ENCODE measurements at regions not wholly inside any gene's neighbourhood (a gene's known extent, or its start where the extent isn't known, plus 50 kb on each side); places are given as distances from the start of the nearest gene placed in this dataset.

- H3K4me3 ChIP-seq, result no peak overlapping the region
- no peaks in the 10 kb centered on the region for H3K27me3 ChIP-seq
- intact Hi-C loops (cut with DNase I), result no loop called here
- H3K4me1 ChIP-seq (ENCODE audit: insufficient read depth), result no peaks in the 10 kb centered on the region
- no peak for TF ChIP-seq EP300 (IDR thresholded peaks at IDR 0.05)
- TF ChIP-seq, protein P1, sequence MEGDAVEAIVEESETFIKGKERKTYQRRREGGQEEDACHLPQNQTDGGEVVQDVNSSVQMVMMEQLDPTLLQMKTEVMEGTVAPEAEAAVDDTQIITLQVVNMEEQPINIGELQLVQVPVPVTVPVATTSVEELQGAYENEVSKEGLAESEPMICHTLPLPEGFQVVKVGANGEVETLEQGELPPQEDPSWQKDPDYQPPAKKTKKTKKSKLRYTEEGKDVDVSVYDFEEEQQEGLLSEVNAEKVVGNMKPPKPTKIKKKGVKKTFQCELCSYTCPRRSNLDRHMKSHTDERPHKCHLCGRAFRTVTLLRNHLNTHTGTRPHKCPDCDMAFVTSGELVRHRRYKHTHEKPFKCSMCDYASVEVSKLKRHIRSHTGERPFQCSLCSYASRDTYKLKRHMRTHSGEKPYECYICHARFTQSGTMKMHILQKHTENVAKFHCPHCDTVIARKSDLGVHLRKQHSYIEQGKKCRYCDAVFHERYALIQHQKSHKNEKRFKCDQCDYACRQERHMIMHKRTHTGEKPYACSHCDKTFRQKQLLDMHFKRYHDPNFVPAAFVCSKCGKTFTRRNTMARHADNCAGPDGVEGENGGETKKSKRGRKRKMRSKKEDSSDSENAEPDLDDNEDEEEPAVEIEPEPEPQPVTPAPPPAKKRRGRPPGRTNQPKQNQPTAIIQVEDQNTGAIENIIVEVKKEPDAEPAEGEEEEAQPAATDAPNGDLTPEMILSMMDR (IDR thresholded peaks at IDR 0.05), result no peak
- no peak for TF ChIP-seq POLR2A (IDR thresholded peaks at IDR 0.05)
- no peaks in the 10 kb centered on the region for H3K9me3 ChIP-seq
- no peak for DNase-seq
- WGBS, 3 donors, result 70 to 79% (median 78%) methylated on average over 4 of the region's 4 CpGs
- H3K27ac ChIP-seq, result no peak overlapping the region
- H3K36me3 ChIP-seq, result no peaks in the 10 kb centered on the region
Measured at GRCh38 chr17:36684134-36684533, 82.8 kb downstream of the MRM1 start.

- no peak for DNase-seq
- WGBS, 3 donors, result 49 to 53% (median 52%) methylated on average over 15 of the region's 15 CpGs
Measured at GRCh38 chr17:36686123-36686669, 84.8 kb downstream of the MRM1 start.

DNA sequence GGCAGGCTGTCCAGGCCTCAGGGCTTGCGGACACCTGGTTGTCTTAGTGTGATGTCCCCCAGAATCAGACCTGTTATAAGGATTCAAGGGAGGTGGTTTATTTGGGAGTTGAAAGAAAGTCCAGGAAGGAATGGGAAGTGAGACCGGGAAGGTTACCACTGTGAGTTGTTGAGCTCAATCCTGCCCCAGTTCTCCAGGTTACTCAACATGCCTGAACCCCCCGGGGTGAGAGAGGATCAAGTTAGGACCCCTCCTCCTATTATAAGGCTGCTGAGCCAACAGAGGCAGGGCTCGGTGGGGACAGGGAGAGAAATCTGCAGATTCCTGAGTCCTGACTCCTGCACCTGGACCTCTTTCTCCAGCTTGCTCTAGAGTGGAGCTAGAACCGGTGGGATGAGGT is 86.4 kb downstream of the MRM1 start:
- no peak for DNase-seq
- intact Hi-C loops (cut with DNase I), result no loop called here
- Histone ChIP-seq H3K27me3 (no peaks in the 10 kb centered on the region), H3K9me3 (no peaks in the 10 kb centered on the region), H3K4me1 (ENCODE audit: insufficient read depth) (no peaks in the 10 kb centered on the region), H3K27ac (no peak overlapping the region), H3K36me3 (no peaks in the 10 kb centered on the region), H3K4me3 (no peak overlapping the region)
- WGBS, 3 donors, result 43 to 53% (median 46%) methylated on average over 5 of the region's 5 CpGs
- no peak for TF ChIP-seq EP300 (IDR thresholded peaks at IDR 0.05)
- no peak for TF ChIP-seq POLR2A (IDR thresholded peaks at IDR 0.05)
- TF ChIP-seq, protein P1 (IDR thresholded peaks at IDR 0.05), result no peak

More at GRCh38 chr17:36686123-36686669, 84.8 kb downstream of the MRM1 start:
- H3K27me3 ChIP-seq, result no peaks in the 10 kb centered on the region
- H3K27ac ChIP-seq, result no peak overlapping the region
- H3K36me3 ChIP-seq, result no peaks in the 10 kb centered on the region
- intact Hi-C loops (cut with DNase I), result no loop called here
- no peaks in the 10 kb centered on the region for H3K9me3 ChIP-seq
- TF ChIP-seq POLR2A (IDR thresholded peaks at IDR 0.05) (no peak), EP300 (IDR thresholded peaks at IDR 0.05) (no peak)
- TF ChIP-seq, protein P1 (IDR thresholded peaks at IDR 0.05), result no peak
- H3K4me3 ChIP-seq, result no peak overlapping the region
- no peaks in the 10 kb centered on the region for H3K4me1 ChIP-seq (ENCODE audit: insufficient read depth)

GRCh38 chr17:36689089-36689667 is 87.8 kb downstream of the MRM1 start:
- 72 to 81% (median 79%) methylated on average over 15 of the region's 15 CpGs for WGBS, 3 donors
- intact Hi-C loops (cut with DNase I), result no loop called here
- Histone ChIP-seq H3K9me3 (no peaks in the 10 kb centered on the region), H3K4me1 (ENCODE audit: insufficient read depth) (no peaks in the 10 kb centered on the region), H3K4me3 (no peak overlapping the region), H3K36me3 (no peaks in the 10 kb centered on the region), H3K27me3 (no peaks in the 10 kb centered on the region), H3K27ac (no peak overlapping the region)
- TF ChIP-seq, protein P1 (IDR thresholded peaks at IDR 0.05), result no peak
- TF ChIP-seq POLR2A (IDR thresholded peaks at IDR 0.05) (no peak), EP300 (IDR thresholded peaks at IDR 0.05) (no peak)
- DNase-seq, result no peak
